OCI-LY7 (cell line): ENCODE measurements at regions not wholly inside any gene's neighbourhood (a gene's known extent, or its start where the extent isn't known, plus 50 kb on each side); places are given as distances from the start of the nearest gene placed in this dataset.

Source experiments
- BruUV-seq: library from RNA; stranded (reverse); fragments of 400-500 nt; replicated peaks from 2 replicates; lab custom pipeline; 2021; lab: Mats Ljungman, UMichigan
- CTCF ChIA-PET: fragments of 300-600 bp; sonication (Branson Sonifier 250); formaldehyde crosslinking; loops from one replicate; lab custom pipeline; 2022; ENCODE audit warnings: antibody characterized with exemption; ENCODE audit not compliant: unreplicated experiment; lab: Charles Lee
- POLR2A ChIA-PET: fragments of 300-600 bp; sonication (Branson Sonifier 250); formaldehyde crosslinking; loops from one replicate; lab custom pipeline; 2022; ENCODE audit warnings: antibody characterized with exemption; lab: Charles Lee
- DNase-seq: peaks from one replicate; pipeline ENCODE4 v3.0.0-alpha.2; 2015; ENCODE audit warnings: low spot score
- H2AFZ ChIP-seq: fragments of 200-600 bp; sonication (generic), shearing (Covaris generic); 2 replicates; pipeline ENCODE4 v1.6.1; 2014; ENCODE audit warnings: mild to moderate bottlenecking, antibody characterized with exemption, low read length, moderate library complexity
- H3K27ac ChIP-seq: fragments of 200-600 bp; sonication (generic); 2 replicates; pipeline ENCODE4 v1.5.1; 2014; ENCODE audit warnings: mixed run types, low read depth, mild to moderate bottlenecking, moderate library complexity, low read length, inconsistent platforms; ENCODE audit not compliant: poor library complexity, severe bottlenecking
- H3K36me3 ChIP-seq: fragments of 200-600 bp; sonication (generic); 2 replicates; pipeline ENCODE4 v1.6.1; 2014; ENCODE audit warnings: mild to moderate bottlenecking, antibody characterized with exemption, low read length, moderate library complexity, mixed read lengths; ENCODE audit not compliant: insufficient read depth
- H3K4me1 ChIP-seq: fragments of 200-600 bp; sonication (generic); 2 replicates; pipeline ENCODE4 v1.5.1; 2014; ENCODE audit warnings: mild to moderate bottlenecking, low read length; ENCODE audit not compliant: insufficient read depth, poor library complexity, severe bottlenecking
- H3K4me2 ChIP-seq: fragments of 200-600 bp; sonication (generic); 2 replicates; pipeline ENCODE4 v1.6.1; 2014; ENCODE audit warnings: mild to moderate bottlenecking, low read length
- H3K4me3 ChIP-seq: fragments of 200-600 bp; sonication (generic); 2 replicates; pipeline ENCODE4 v1.5.1; 2014; ENCODE audit warnings: mild to moderate bottlenecking, low read depth, low read length; ENCODE audit not compliant: poor library complexity, severe bottlenecking
- H3K79me2 ChIP-seq: fragments of 200-600 bp; sonication (generic); 2 replicates; pipeline ENCODE4 v1.6.1; 2016; ENCODE audit warnings: low read depth, mild to moderate bottlenecking, low read length, moderate library complexity, mixed read lengths; ENCODE audit not compliant: insufficient read depth
- H3K9me2 ChIP-seq: fragments of 200-600 bp; sonication (generic); 2 replicates; pipeline ENCODE4 v1.6.1; 2016; ENCODE audit warnings: mild to moderate bottlenecking, low read length, mixed read lengths; ENCODE audit not compliant: insufficient read depth
- H3K9me3 ChIP-seq: fragments of 200-600 bp; sonication (generic); 2 replicates; pipeline ENCODE4 v1.6.1; 2014; ENCODE audit warnings: mild to moderate bottlenecking, mixed run types, low read length, mixed read lengths
- H4K20me1 ChIP-seq: fragments of 200-600 bp; sonication (generic); 2 replicates; pipeline ENCODE4 v1.6.1; 2014; ENCODE audit warnings: mild to moderate bottlenecking, antibody characterized with exemption, low read length, moderate library complexity, mixed read lengths; ENCODE audit not compliant: insufficient read depth
- EZH2phosphoT487 ChIP-seq: fragments of 200-600 bp; sonication (generic); IDR thresholded peaks from 2 replicates; pipeline ENCODE4 v1.6.1; 2018; ENCODE audit warnings: low read depth, borderline replicate concordance, mild to moderate bottlenecking, mixed run types, antibody characterized with exemption, low read length, moderate library complexity, mixed read lengths
- intact Hi-C: fragments of 100-400 bp; cut with micrococcal nuclease; formaldehyde crosslinking; loops from one replicate; pipeline ENCODE4 v1.10.0; 2022; ENCODE audit not compliant: unreplicated experiment
- TF ChIP-seq, protein P1 (sequence below): fragments of 200-600 bp; sonication (generic); conservative IDR thresholded peaks from 2 replicates; pipeline ENCODE4 v1.5.1; 2014; ENCODE audit warnings: mild to moderate bottlenecking, antibody characterized with exemption, low read length, moderate library complexity, mixed read lengths

DNA sequence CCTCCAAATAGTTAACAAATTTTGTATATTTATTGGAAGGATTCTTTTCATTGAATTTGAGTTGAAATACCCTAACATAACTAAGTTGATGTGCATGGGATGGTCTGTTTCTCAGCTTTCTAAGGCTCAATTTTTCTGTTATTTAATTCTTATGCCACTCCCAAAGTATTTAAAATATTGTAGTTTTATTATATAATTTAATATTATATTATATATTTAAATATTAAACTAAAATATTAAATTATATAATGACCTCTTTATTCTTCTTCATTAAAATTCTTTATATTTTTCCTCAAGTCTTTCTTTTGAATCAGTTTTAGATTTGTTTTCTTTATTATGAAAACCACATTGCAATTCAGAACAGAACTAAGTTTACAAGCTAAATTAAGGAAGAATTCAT, 194.7 kb downstream of the TFAP2B start:
- Histone ChIP-seq H3K4me2 (no peak overlapping the region), H2AFZ (no peak overlapping the region), H3K36me3 (no peaks in the 10 kb centered on the region), H3K79me2 (no peaks in the 10 kb centered on the region), H3K4me3 (no peak overlapping the region), H3K27ac (no peak overlapping the region), H4K20me1 (no peaks in the 10 kb centered on the region), H3K9me3 (no peaks in the 10 kb centered on the region), H3K9me2 (no peaks in the 10 kb centered on the region), H3K4me1 (no peaks in the 10 kb centered on the region)
- POLR2A ChIA-PET: interaction anchor here (1.1 kb wide), 1 partner anchor 9 kb away, joined by 4 read pairs; no protein-coding TSS in a partner anchor
- no TSS peak for BruUV-seq
- intact Hi-C loops: no loop called here
- TF ChIP-seq, protein P1, sequence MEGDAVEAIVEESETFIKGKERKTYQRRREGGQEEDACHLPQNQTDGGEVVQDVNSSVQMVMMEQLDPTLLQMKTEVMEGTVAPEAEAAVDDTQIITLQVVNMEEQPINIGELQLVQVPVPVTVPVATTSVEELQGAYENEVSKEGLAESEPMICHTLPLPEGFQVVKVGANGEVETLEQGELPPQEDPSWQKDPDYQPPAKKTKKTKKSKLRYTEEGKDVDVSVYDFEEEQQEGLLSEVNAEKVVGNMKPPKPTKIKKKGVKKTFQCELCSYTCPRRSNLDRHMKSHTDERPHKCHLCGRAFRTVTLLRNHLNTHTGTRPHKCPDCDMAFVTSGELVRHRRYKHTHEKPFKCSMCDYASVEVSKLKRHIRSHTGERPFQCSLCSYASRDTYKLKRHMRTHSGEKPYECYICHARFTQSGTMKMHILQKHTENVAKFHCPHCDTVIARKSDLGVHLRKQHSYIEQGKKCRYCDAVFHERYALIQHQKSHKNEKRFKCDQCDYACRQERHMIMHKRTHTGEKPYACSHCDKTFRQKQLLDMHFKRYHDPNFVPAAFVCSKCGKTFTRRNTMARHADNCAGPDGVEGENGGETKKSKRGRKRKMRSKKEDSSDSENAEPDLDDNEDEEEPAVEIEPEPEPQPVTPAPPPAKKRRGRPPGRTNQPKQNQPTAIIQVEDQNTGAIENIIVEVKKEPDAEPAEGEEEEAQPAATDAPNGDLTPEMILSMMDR: no peak
- TF ChIP-seq EZH2phosphoT487: no peak
- CTCF ChIA-PET: no interaction called here
- DNase-seq: no peak

DNA sequence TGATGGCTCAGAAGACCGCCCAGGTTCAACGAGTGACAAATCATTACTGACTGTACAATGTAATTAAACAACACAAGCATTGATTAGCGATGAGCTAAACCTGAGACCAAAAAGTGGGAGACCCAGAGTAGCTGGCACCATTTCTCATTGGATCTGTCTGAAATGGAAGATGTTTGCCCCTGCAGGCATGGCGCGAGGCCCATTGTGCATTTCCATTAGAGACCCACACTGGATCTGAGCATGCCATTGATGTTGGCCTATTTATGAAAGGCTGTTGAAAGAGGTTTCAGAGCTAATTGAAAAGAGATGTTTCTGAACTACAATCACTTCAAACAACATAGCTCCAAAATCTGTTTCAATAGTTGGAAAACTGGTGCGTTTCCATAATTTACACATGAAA, 196.7 kb downstream of the TFAP2B start:
- POLR2A ChIA-PET: interaction anchor here (0.5 kb wide), 1 partner anchor 71 kb away, joined by 3 read pairs; no protein-coding TSS in a partner anchor
- H3K27ac ChIP-seq: no peak overlapping the region
- no peaks in the 10 kb centered on the region for H3K79me2 ChIP-seq
- no peaks in the 10 kb centered on the region for H3K4me1 ChIP-seq
- intact Hi-C loops: no loop called here
- H3K9me2 ChIP-seq: no peaks in the 10 kb centered on the region
- H4K20me1 ChIP-seq: no peaks in the 10 kb centered on the region
- TF ChIP-seq EZH2phosphoT487: no peak
- TF ChIP-seq, protein P1: no peak
- no peaks in the 10 kb centered on the region for H3K36me3 ChIP-seq
- no peak overlapping the region for H2AFZ ChIP-seq
- no peak overlapping the region for H3K4me3 ChIP-seq
- H3K9me3 ChIP-seq: no peaks in the 10 kb centered on the region
- no peak overlapping the region for H3K4me2 ChIP-seq
- no TSS peak for BruUV-seq
- DNase-seq: no peak
- CTCF ChIA-PET: no interaction called here

DNA sequence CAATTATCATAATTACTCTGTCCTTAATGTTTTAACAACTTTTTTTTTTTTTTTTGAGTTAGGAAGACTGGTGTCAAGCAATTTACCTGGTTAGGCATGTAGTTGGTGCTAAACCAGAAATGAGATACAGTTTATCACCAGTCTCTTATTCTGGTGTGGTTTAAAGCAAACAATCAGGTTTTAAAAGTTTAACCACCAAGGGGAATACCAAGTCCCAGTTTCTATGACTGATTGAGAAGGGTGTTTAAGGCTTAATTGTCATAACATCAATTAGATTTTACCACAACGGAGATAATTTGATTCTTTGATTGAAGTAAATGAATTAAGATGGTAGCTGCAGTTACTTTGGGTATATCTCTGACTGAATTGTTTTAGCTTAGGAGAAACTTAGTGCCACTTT, 197.8 kb downstream of the TFAP2B start:
- Histone ChIP-seq H3K27ac (no peak overlapping the region), H3K9me3 (no peaks in the 10 kb centered on the region), H3K4me1 (no peaks in the 10 kb centered on the region), H3K4me3 (no peak overlapping the region), H3K4me2 (no peak overlapping the region), H3K79me2 (no peaks in the 10 kb centered on the region), H3K9me2 (no peaks in the 10 kb centered on the region), H4K20me1 (no peaks in the 10 kb centered on the region), H2AFZ (no peak overlapping the region), H3K36me3 (no peaks in the 10 kb centered on the region)
- DNase-seq: no peak
- ChIA-PET POLR2A (interaction anchor here (1.1 kb wide), 1 partner anchor 11 kb away, joined by 3 read pairs; no protein-coding TSS in a partner anchor), CTCF (no interaction called here)
- TF ChIP-seq, protein P1: no peak
- no peak for TF ChIP-seq EZH2phosphoT487
- BruUV-seq: no TSS peak
- intact Hi-C loops: no loop called here
